WTC11 (cell line): ENCODE measurements at regions not wholly inside any gene's neighbourhood (a gene's known extent, or its start where the extent isn't known, plus 50 kb on each side); places are given as distances from the start of the nearest gene placed in this dataset.

ENCODE experiments used
- CREM ChIP-seq: sonication (generic); formaldehyde crosslinking; IDR thresholded peaks from 2 replicates; pipeline ENCODE4 v1.8.1; 2022; ENCODE audit warnings: mild to moderate bottlenecking, missing genetic modification reagents, moderate library complexity
- CTCF ChIP-seq: fragments of 200-600 bp; IDR thresholded peaks from 2 replicates; pipeline ENCODE4 v1.8.0; 2022; ENCODE audit warnings: antibody characterized with exemption
- ESRRA ChIP-seq: sonication (generic); formaldehyde crosslinking; IDR thresholded peaks from 2 replicates; pipeline ENCODE4 v1.8.1; 2022; ENCODE audit warnings: mild to moderate bottlenecking, missing genetic modification reagents, borderline replicate concordance
- ETV6 ChIP-seq: sonication (generic); formaldehyde crosslinking; IDR thresholded peaks from 2 replicates; pipeline ENCODE4 v1.8.1; 2022; ENCODE audit warnings: mild to moderate bottlenecking, missing genetic modification reagents
- HMGA2 ChIP-seq: fragments of 250-450 bp; sonication (Bioruptor Pico); IDR thresholded peaks from 2 replicates; pipeline ENCODE4 v1.4.0; 2021; ENCODE audit warnings: mild to moderate bottlenecking, moderate library complexity
- NR3C1 ChIP-seq: sonication (generic); formaldehyde crosslinking; conservative IDR thresholded peaks from 2 replicates; pipeline ENCODE4 v1.8.1; 2023; ENCODE audit warnings: low read depth, mild to moderate bottlenecking, missing genetic modification reagents

DNA sequence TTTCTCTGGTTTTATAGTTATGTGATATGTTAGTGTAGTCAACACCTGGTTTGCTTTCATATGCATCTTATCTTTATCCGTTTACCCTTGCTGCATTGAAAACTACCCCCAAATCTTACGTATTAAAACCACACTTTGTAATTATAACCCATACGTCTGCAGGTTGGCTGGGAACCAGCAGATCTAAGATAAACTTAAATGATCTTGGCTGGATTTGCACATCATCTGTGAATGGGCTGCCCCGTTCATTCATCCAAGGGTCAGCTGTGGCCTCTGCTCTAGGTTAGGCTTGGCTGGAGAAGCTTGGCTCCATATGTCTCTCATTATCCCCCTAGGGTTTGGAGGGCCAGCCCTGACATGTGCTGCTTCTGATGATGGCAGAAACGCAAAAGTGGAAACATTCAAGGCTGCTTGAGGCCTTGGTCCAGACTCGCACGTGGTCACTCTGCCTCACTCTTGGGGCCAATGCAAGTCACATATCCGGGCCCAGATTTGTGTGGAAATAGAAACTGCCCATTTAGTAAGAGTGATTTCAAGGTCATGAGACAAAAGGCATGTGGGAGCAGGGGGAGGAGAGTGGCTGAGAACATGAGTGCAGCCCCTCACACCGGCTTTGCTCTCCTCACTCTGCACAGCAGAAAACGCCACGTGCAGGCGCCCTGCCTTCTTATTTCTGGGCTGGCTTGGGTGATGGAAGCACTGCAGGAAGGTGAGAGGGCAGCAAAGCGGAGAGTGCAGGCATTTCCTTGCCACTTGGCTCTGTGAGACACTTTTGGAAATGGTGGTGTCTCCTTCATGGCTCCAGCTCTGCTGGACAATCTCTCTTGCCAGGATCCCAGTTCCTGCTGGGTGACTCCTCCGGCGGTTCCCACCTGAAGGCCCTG is 553.8 kb downstream of the GLRX3 start:
- no peak for TF ChIP-seq CTCF
- no peak for TF ChIP-seq ETV6 (CRISPR knock-in tag)
- no peak for TF ChIP-seq NR3C1
- no peak for TF ChIP-seq ESRRA (CRISPR knock-in tag)
- no peak for TF ChIP-seq CREM (CRISPR knock-in tag)
- no peak for TF ChIP-seq HMGA2 (CRISPR knock-in tag)
